H1 (cell line): ENCODE measurements at regions not wholly inside any gene's neighbourhood (a gene's known extent, or its start where the extent isn't known, plus 50 kb on each side); places are given as distances from the start of the nearest gene placed in this dataset.

ENCODE experiments used
- CHD7 ChIP-seq: fragments of 300-600 bp; sonication (generic); IDR thresholded peaks from 2 replicates; pipeline ENCODE4 v1.7.1; 2012; ENCODE audit warnings: low read length, moderate library complexity, mild to moderate bottlenecking, inconsistent platforms; ENCODE audit not compliant: insufficient replicate concordance

GRCh38 chr11:32262367-32262766, 171.5 kb downstream of the RCN1 start (continued):
- no peak for TF ChIP-seq CHD7
